ENCODE measurements at regions not wholly inside any gene's neighbourhood (a gene's known extent, or its start where the extent isn't known, plus 50 kb on each side); places are given as distances from the start of the nearest gene placed in this dataset.

GRCh38 chr4:56182356-56182755 is 204.9 kb downstream of the AASDH start:
- H3K27me3 ChIP-seq (ENCODE audit: insufficient read depth, poor library complexity, severe bottlenecking): no peaks in the 10 kb centered on the region
- peak in 1 of 2 experiments; percentile 60 for DNase-seq (ENCODE audit: low read depth in 1 of 2, low spot score in 1 of 2)
- no peak for TF ChIP-seq GABPA (IDR thresholded peaks at IDR 0.05; ENCODE audit: low read depth)
- no peak for TF ChIP-seq SPI1 (IDR thresholded peaks at IDR 0.05; ENCODE audit: borderline replicate concordance, low read depth)
- no peak for TF ChIP-seq REST (IDR thresholded peaks at IDR 0.05; ENCODE audit: insufficient replicate concordance, low read depth)
- no peak for TF ChIP-seq CTCF (IDR thresholded peaks at IDR 0.05; ENCODE audit: insufficient read depth, low read length)
- no peak for TF ChIP-seq POLR2AphosphoS5 (IDR thresholded peaks at IDR 0.05; ENCODE audit: low read depth)
- H3K27ac ChIP-seq (replicated peaks): peak overlapping the region; percentile 66
- H3K4me3 ChIP-seq (replicated peaks; ENCODE audit: insufficient read depth, low read length): no peak overlapping the region

GRCh38 chr4:56181140-56181953 is 205.9 kb downstream of the AASDH start:
- TF ChIP-seq REST (IDR thresholded peaks at IDR 0.05; ENCODE audit: insufficient replicate concordance, low read depth): no peak
- TF ChIP-seq SPI1 (IDR thresholded peaks at IDR 0.05; ENCODE audit: borderline replicate concordance, low read depth): peak; percentile 51; the same call in 1 of the 2 replicates
- TF ChIP-seq GABPA (IDR thresholded peaks at IDR 0.05; ENCODE audit: low read depth): no peak
- no peak for TF ChIP-seq CTCF (IDR thresholded peaks at IDR 0.05; ENCODE audit: insufficient read depth, low read length)
- peak; percentile 75 for TF ChIP-seq POLR2AphosphoS5 (IDR thresholded peaks at IDR 0.05; ENCODE audit: low read depth)
- DNase-seq (ENCODE audit: low read depth in 1 of 2, low spot score in 1 of 2): peak; percentile 17 to 87
- Histone ChIP-seq H3K27me3 (ENCODE audit: insufficient read depth, poor library complexity, severe bottlenecking) (no peaks in the 10 kb centered on the region), H3K27ac (replicated peaks) (peak overlapping the region; percentile 66), H3K4me3 (replicated peaks; ENCODE audit: insufficient read depth, low read length) (no peak overlapping the region)

GRCh38 chr4:56169061-56169460 is 218.2 kb downstream of the AASDH start:
- TF ChIP-seq POLR2AphosphoS5 (IDR thresholded peaks at IDR 0.05; ENCODE audit: low read depth): no peak
- TF ChIP-seq SPI1 (IDR thresholded peaks at IDR 0.05; ENCODE audit: borderline replicate concordance, low read depth): no peak
- no peak for TF ChIP-seq REST (IDR thresholded peaks at IDR 0.05; ENCODE audit: insufficient replicate concordance, low read depth)
- TF ChIP-seq GABPA (IDR thresholded peaks at IDR 0.05; ENCODE audit: low read depth): no peak
- no peak for TF ChIP-seq CTCF (IDR thresholded peaks at IDR 0.05; ENCODE audit: insufficient read depth, low read length)
- Histone ChIP-seq H3K4me3 (replicated peaks; ENCODE audit: insufficient read depth, low read length) (no peak overlapping the region), H3K27me3 (ENCODE audit: insufficient read depth, poor library complexity, severe bottlenecking) (no peaks in the 10 kb centered on the region), H3K27ac (replicated peaks) (no peak overlapping the region)
- DNase-seq (ENCODE audit: low read depth in 1 of 2, low spot score in 1 of 2): no peak
